ENCODE measurements at regions not wholly inside any gene's neighbourhood (a gene's known extent, or its start where the extent isn't known, plus 50 kb on each side); places are given as distances from the start of the nearest gene placed in this dataset.
"Not testable (repeated sequence)": the region's sequence is repeated elsewhere in the genome, so short reads cannot be mapped to it uniquely, and the experiment has no call there.

DNA sequence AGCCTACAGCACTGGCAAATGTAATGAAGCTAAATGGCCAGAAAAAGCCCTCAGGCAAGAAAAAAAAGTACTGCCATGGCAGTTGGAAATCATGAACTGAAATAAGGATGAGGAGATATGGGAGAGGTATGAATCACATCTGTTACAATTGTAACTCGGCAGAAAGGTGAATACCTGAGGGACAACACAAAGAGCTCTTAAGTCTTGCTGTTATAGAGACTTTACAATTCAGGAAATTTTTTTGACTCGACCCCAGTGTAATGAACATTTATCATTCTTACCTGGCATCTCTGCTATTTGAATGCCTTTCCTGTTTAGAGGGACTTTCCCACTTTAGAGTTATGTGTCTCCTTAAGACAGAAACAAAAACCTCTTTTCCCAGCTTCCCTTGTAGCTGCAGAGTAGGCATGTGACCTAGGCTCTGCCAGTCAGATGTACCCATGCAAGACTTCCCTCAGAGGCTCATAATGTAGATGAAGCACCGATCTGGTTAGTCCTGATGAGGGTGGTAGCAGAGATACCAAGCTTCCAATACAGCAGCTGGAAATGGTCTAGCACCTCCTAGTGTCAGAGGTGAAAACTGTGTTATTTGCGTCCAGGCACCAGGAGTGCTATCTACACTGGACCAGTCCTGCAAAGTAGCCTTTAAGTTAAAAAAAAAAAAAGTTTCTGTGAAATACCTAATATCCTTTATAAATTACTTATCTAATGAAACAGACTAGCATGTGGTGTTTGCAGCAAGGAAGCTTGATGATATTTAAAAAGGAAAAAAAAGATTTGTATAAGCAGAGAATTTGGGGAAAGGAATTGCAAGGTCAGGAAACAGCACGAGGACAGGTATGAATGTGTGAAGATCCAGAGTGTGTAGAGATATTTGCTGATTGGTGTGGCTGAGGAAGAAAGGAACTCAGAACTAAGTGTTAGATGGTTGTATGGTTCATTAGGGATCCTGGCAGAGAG lies 146.9 kb upstream of the SLC1A3 start:
- ATAC-seq (ENCODE audit: low read depth in 2 of 2) (no peak), DNase-seq (peak in 1 of 3 donors; percentile 27)
- Histone ChIP-seq H3K4me1 (ENCODE audit: control insufficient read depth, insufficient read depth, low read length, poor library complexity, severe bottlenecking) (no peaks in the 10 kb centered on the region), H3K27me3 (ENCODE audit: control insufficient read depth, insufficient read depth, low read length) (no peaks in the 10 kb centered on the region), H3K36me3 (ENCODE audit: control insufficient read depth, insufficient read depth, low read length) (no peaks in the 10 kb centered on the region), H3K9me3 (ENCODE audit: control insufficient read depth in 2 of 2, low read length in 2 of 2) (no peaks in the 10 kb centered on the region), H3K4me3 (ENCODE audit: low read depth, low read length) (no peak overlapping the region), H3K27ac (ENCODE audit: insufficient read depth, low read length, poor library complexity, severe bottlenecking) (no peak overlapping the region)
- H3K4me1 Mint-ChIP-seq: peaks cover 0 to 5% (median 0%) of the 10 kb centered on the region in 4 donors
- H3K4me3 Mint-ChIP-seq: no peak overlapping the region
- peaks cover 11% of the 10 kb centered on the region for H3K27me3 Mint-ChIP-seq
- peaks cover 0 to 5% (median 0%) of the 10 kb centered on the region in 7 donors for H3K9me3 Mint-ChIP-seq
- no peak overlapping the region for H3K27ac Mint-ChIP-seq
- no peaks in the 10 kb centered on the region for H3K36me3 Mint-ChIP-seq

DNA sequence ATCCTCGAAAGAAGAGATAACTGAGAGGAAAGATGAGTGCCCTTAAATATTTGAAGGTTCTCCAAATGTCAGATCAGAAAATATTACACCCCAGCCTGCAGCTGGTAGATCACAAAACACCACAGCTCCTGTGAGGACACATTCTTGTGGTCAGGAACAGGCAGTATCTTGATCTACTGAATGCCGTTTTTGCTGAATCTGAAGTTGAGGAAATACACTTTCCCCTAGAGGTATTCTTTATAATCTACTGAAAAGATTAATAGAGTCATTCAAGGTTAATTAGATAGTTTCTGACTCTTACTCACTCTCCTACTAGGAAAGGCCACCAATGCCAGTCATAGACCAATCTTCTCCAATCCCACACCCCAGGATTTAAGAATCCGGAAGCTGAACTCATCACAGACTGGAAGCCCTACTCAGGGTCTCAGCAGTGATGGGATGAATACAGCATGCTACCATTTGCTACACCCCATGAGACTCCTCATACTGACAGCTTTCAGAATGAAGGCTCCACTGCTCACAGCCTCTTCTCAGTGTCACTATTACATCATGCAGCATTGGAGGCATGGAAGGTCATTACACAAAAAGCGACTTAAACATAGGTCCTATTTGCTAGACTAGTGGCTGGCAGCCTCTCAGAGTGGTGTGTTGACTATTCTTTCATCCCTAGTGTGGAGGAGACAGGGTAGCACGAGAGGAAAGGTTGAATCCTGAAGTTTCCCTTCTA lies 143.9 kb upstream of the SLC1A3 start:
- no peaks in the 10 kb centered on the region for H3K36me3 Mint-ChIP-seq
- no peak overlapping the region for H3K27ac Mint-ChIP-seq
- no peak overlapping the region for H3K4me3 Mint-ChIP-seq
- H3K4me1 ChIP-seq (ENCODE audit: control insufficient read depth, insufficient read depth, low read length, poor library complexity, severe bottlenecking): no peaks in the 10 kb centered on the region
- H3K4me3 ChIP-seq (ENCODE audit: low read depth, low read length): no peak overlapping the region
- H3K27me3 ChIP-seq (ENCODE audit: control insufficient read depth, insufficient read depth, low read length): no peaks in the 10 kb centered on the region
- peaks cover 11% of the 10 kb centered on the region for H3K27me3 Mint-ChIP-seq
- no peaks in the 10 kb centered on the region for H3K9me3 ChIP-seq (ENCODE audit: control insufficient read depth in 2 of 2, low read length in 2 of 2)
- H3K4me1 Mint-ChIP-seq: no peaks in the 10 kb centered on the region
- H3K27ac ChIP-seq (ENCODE audit: insufficient read depth, low read length, poor library complexity, severe bottlenecking): no peak overlapping the region
- ATAC-seq (ENCODE audit: low read depth in 2 of 2) (no peak), DNase-seq (no peak)
- H3K9me3 Mint-ChIP-seq: peaks cover 0 to 2% (median 0%) of the 10 kb centered on the region in 7 donors
- no peaks in the 10 kb centered on the region for H3K36me3 ChIP-seq (ENCODE audit: control insufficient read depth, insufficient read depth, low read length)

DNA sequence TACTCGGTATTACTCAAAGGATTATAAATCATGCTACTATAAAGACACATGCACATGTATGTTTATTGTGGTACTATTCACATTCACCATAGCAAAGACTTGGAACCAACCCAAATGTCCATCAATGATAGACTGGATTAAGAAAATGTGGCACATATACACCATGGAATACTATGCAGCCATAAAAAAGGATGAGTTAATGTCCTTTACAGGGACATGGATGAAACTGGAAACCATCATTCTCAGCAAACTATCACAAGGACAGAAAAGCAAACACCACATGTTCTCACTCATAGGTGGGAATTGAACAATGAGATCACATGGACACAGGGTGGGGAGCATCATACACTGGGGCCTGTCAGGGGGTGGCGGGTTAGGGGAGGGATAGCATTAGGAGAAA lies 130.5 kb upstream of the SLC1A3 start:
- not testable (repeated sequence) for H3K4me1 Mint-ChIP-seq; H3K36me3 Mint-ChIP-seq; H3K27ac ChIP-seq (ENCODE audit: insufficient read depth, low read length, poor library complexity, severe bottlenecking); H3K4me3 ChIP-seq (ENCODE audit: low read depth, low read length); H3K4me1 ChIP-seq (ENCODE audit: control insufficient read depth, insufficient read depth, low read length, poor library complexity, severe bottlenecking); ATAC-seq (ENCODE audit: low read depth in 2 of 2); H3K27me3 Mint-ChIP-seq; H3K36me3 ChIP-seq (ENCODE audit: control insufficient read depth, insufficient read depth, low read length); H3K9me3 ChIP-seq (ENCODE audit: control insufficient read depth in 2 of 2, low read length in 2 of 2); H3K27ac Mint-ChIP-seq; DNase-seq; H3K27me3 ChIP-seq (ENCODE audit: control insufficient read depth, insufficient read depth, low read length)
- Mint-ChIP-seq H3K4me3 (peak overlapping the region in 1 of 4 donors; percentile 13), H3K9me3 (peaks cover 0 to 19% (median 3%) of the 10 kb centered on the region in 7 donors)

DNA sequence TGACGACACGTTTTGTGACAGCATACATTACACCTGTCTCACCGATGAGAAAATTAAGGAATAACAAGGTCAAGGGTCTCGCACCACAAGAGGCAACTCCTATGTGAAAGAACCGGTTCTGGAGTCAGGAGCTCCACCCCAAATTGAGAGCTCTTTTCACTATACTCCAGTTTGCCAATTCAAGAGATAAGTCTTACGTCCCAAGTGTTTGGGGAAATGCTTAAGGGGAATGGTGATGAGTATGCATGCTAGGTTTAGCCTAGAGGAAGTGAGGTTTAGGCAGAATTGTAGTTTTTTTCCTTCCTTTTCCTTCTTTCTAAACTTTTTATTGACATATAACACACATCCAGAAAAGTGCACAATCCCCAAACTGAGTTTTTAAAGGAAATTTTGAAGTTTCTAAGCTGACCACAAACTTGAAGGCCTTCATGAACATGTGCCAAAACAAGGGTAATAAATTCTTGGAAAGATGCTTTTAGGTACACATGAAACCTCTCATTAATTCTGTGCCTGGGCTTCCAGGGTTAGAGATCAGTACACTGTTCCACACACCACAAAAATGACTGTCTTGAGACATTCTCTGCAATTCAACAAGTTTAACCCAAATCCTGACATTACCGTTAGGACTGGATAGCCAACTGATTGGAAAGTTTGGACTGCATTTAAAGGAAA lies 127.6 kb upstream of the SLC1A3 start:
- H3K4me1 Mint-ChIP-seq: no peaks in the 10 kb centered on the region
- no peaks in the 10 kb centered on the region for H3K4me1 ChIP-seq (ENCODE audit: control insufficient read depth, insufficient read depth, low read length, poor library complexity, severe bottlenecking)
- H3K4me3 Mint-ChIP-seq: no peak overlapping the region
- no peaks in the 10 kb centered on the region for H3K27me3 ChIP-seq (ENCODE audit: control insufficient read depth, insufficient read depth, low read length)
- no peaks in the 10 kb centered on the region for H3K9me3 ChIP-seq (ENCODE audit: control insufficient read depth in 2 of 2, low read length in 2 of 2)
- ATAC-seq (ENCODE audit: low read depth in 2 of 2) (no peak), DNase-seq (no peak)
- peaks cover 6% of the 10 kb centered on the region for H3K27me3 Mint-ChIP-seq
- peaks cover 0 to 19% (median 3%) of the 10 kb centered on the region in 7 donors for H3K9me3 Mint-ChIP-seq
- no peaks in the 10 kb centered on the region for H3K36me3 Mint-ChIP-seq
- H3K27ac Mint-ChIP-seq: no peak overlapping the region
- H3K36me3 ChIP-seq (ENCODE audit: control insufficient read depth, insufficient read depth, low read length): no peaks in the 10 kb centered on the region
- H3K4me3 ChIP-seq (ENCODE audit: low read depth, low read length): no peak overlapping the region
- H3K27ac ChIP-seq (ENCODE audit: insufficient read depth, low read length, poor library complexity, severe bottlenecking): no peak overlapping the region

DNA sequence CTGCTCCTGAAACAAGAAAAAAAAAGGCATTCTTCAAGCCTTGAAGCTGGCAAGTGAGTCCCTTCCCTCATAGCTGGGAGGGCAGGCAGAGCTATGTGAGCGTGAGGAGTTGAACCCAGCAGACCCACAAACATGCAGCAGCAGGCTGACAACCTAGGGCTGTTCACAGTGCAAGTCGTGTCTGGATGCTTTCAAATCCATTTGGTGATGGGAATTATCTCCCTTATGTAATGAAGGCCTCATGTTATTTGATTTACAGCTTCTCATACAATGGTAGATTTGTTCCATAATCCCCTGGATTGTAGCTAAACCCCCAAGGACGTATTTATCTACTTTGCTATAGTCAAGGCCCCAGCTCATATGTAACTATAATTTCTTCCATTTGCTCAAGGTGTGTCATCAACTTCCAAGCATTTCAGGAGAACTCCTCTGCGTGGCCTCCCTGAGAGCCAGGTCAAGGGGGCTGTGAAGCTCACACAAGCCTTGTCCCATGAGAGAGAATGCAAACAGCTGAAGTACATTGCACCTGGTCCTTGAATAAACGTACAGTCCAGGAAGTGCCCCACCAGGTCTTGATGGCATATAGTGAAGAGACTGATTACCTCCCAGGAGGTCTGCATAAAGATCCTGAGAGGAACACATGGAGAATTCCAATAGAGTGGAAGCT lies 124.8 kb upstream of the SLC1A3 start:
- ATAC-seq (ENCODE audit: low read depth in 2 of 2): no peak
- no peaks in the 10 kb centered on the region for H3K4me1 Mint-ChIP-seq
- no peak overlapping the region for H3K4me3 Mint-ChIP-seq

DNA sequence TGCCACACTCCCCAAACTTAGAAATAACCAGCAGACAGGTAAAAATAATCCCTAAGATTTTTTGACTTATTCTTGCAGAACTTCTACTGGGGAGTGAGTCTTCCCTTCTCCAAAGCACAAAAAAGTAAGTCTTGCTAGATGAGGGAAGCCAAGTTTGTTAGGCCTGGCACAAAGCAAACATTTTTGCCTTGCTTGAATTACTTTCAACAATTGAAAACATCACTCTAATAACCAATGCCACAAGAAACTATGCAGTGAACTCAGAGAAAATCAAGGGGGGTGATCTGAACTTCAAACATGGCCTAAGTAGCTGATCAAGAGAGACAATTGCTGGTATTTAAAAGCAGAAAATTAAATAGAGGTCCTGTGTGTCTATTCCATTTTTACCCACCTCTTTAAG lies 123.6 kb upstream of the SLC1A3 start:
- Mint-ChIP-seq H3K27me3 (peaks cover 8% of the 10 kb centered on the region), H3K27ac (no peak overlapping the region), H3K4me3 (no peak overlapping the region), H3K9me3 (no peaks in the 10 kb centered on the region), H3K4me1 (no peaks in the 10 kb centered on the region), H3K36me3 (no peaks in the 10 kb centered on the region)
- Histone ChIP-seq H3K9me3 (ENCODE audit: control insufficient read depth in 2 of 2, low read length in 2 of 2) (no peaks in the 10 kb centered on the region), H3K36me3 (ENCODE audit: control insufficient read depth, insufficient read depth, low read length) (no peaks in the 10 kb centered on the region), H3K27me3 (ENCODE audit: control insufficient read depth, insufficient read depth, low read length) (no peaks in the 10 kb centered on the region), H3K4me3 (ENCODE audit: low read depth, low read length) (no peak overlapping the region), H3K27ac (ENCODE audit: insufficient read depth, low read length, poor library complexity, severe bottlenecking) (no peak overlapping the region), H3K4me1 (ENCODE audit: control insufficient read depth, insufficient read depth, low read length, poor library complexity, severe bottlenecking) (no peaks in the 10 kb centered on the region)
- DNase-seq (no peak), ATAC-seq (ENCODE audit: low read depth in 2 of 2) (no peak)

More for the DNA sequence above, 124.8 kb upstream of the SLC1A3 start:
- no peak for DNase-seq
- no peak overlapping the region for H3K27ac Mint-ChIP-seq
- no peaks in the 10 kb centered on the region for H3K36me3 Mint-ChIP-seq
- H3K27ac ChIP-seq (ENCODE audit: insufficient read depth, low read length, poor library complexity, severe bottlenecking): no peak overlapping the region
- H3K36me3 ChIP-seq (ENCODE audit: control insufficient read depth, insufficient read depth, low read length): no peaks in the 10 kb centered on the region
- no peaks in the 10 kb centered on the region for H3K9me3 ChIP-seq (ENCODE audit: control insufficient read depth in 2 of 2, low read length in 2 of 2)
- H3K27me3 ChIP-seq (ENCODE audit: control insufficient read depth, insufficient read depth, low read length): no peaks in the 10 kb centered on the region
- peaks cover 0 to 1% (median 0%) of the 10 kb centered on the region in 7 donors for H3K9me3 Mint-ChIP-seq
- peaks cover 9% of the 10 kb centered on the region for H3K27me3 Mint-ChIP-seq
- H3K4me3 ChIP-seq (ENCODE audit: low read depth, low read length): no peak overlapping the region
- H3K4me1 ChIP-seq (ENCODE audit: control insufficient read depth, insufficient read depth, low read length, poor library complexity, severe bottlenecking): no peaks in the 10 kb centered on the region

DNA sequence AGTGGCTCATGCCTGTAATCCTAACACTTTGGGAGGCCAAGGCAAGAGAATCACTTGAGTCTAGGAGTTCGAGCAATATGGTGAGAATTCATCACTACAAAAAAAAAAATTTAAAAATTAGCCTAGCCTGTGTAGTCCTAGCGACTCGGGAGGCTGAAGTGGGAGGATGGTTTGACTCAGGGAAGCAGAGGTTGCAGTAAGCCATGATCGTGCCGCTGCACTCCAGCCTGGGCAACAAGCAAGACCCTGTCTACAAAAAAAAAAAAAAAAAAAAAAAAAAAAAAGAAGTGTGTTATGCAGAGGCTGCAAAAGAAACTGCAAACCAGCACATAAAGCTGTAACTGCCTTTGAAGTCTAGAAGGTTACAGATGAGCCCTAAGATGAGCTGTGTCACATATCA lies 116.9 kb upstream of the SLC1A3 start:
- no peak for DNase-seq

More for the DNA sequence above, 116.9 kb upstream of the SLC1A3 start:
- Mint-ChIP-seq H3K27ac (no peak overlapping the region), H3K36me3 (no peaks in the 10 kb centered on the region), H3K9me3 (no peaks in the 10 kb centered on the region), H3K27me3 (peaks cover 4% of the 10 kb centered on the region), H3K4me3 (no peak overlapping the region), H3K4me1 (no peaks in the 10 kb centered on the region)
- Histone ChIP-seq H3K36me3 (ENCODE audit: control insufficient read depth, insufficient read depth, low read length) (no peaks in the 10 kb centered on the region), H3K27me3 (ENCODE audit: control insufficient read depth, insufficient read depth, low read length) (no peaks in the 10 kb centered on the region), H3K27ac (ENCODE audit: insufficient read depth, low read length, poor library complexity, severe bottlenecking) (no peak overlapping the region), H3K4me1 (ENCODE audit: control insufficient read depth, insufficient read depth, low read length, poor library complexity, severe bottlenecking) (no peaks in the 10 kb centered on the region), H3K9me3 (ENCODE audit: control insufficient read depth in 2 of 2, low read length in 2 of 2) (no peaks in the 10 kb centered on the region), H3K4me3 (ENCODE audit: low read depth, low read length) (no peak overlapping the region)
- ATAC-seq (ENCODE audit: low read depth in 2 of 2): no peak

Measured in CD4-positive, CD25-positive, alpha-beta regulatory T cell (primary cell).